DOHH2 (cell line): ENCODE measurements at regions not wholly inside any gene's neighbourhood (a gene's known extent, or its start where the extent isn't known, plus 50 kb on each side); places are given as distances from the start of the nearest gene placed in this dataset.

ENCODE experiments used
- H3F3A ChIP-seq: fragments of 200-600 bp; sonication (generic), shearing (Covaris generic); 2 replicates; pipeline ENCODE4 v1.6.0; 2016; ENCODE audit warnings: antibody characterized with exemption, mild to moderate bottlenecking; ENCODE audit not compliant: control insufficient read depth, insufficient read depth
- H3K27ac ChIP-seq: fragments of 200-600 bp; sonication (generic); 2 replicates; pipeline ENCODE4 v1.5.1; 2014; ENCODE audit warnings: low read depth, mild to moderate bottlenecking, low read length, moderate library complexity
- H3K27me3 ChIP-seq: fragments of 200-600 bp; sonication (generic); 2 replicates; pipeline ENCODE4 v1.6.1; 2014; ENCODE audit warnings: mild to moderate bottlenecking, low read length, mixed read lengths; ENCODE audit not compliant: control insufficient read depth
- H3K36me3 ChIP-seq: fragments of 200-600 bp; sonication (generic); 2 replicates; pipeline ENCODE4 v1.6.1; 2014; ENCODE audit warnings: mild to moderate bottlenecking, low read length, moderate library complexity, mixed read lengths; ENCODE audit not compliant: control insufficient read depth
- H3K4me1 ChIP-seq: fragments of 200-600 bp; sonication (generic); 2 replicates; pipeline ENCODE4 v1.6.1; 2014; ENCODE audit warnings: mild to moderate bottlenecking, low read length, mixed read lengths; ENCODE audit not compliant: control insufficient read depth
- H3K4me2 ChIP-seq: fragments of 200-600 bp; sonication (generic); 2 replicates; pipeline ENCODE4 v1.6.0; 2014; ENCODE audit warnings: mild to moderate bottlenecking, low read length, moderate library complexity
- H3K4me3 ChIP-seq: fragments of 200-600 bp; sonication (generic); 2 replicates; pipeline ENCODE4 v1.5.1; 2014; ENCODE audit warnings: mild to moderate bottlenecking, low read length, mixed read lengths
- H3K79me2 ChIP-seq: fragments of 200-600 bp; sonication (generic); 2 replicates; pipeline ENCODE4 v1.6.1; 2014; ENCODE audit warnings: mild to moderate bottlenecking, low read length, mixed read lengths; ENCODE audit not compliant: control insufficient read depth
- H3K9me2 ChIP-seq: fragments of 200-600 bp; sonication (generic); replicated peaks from 2 replicates; pipeline ENCODE4 v1.6.1; 2014; ENCODE audit warnings: mild to moderate bottlenecking, low read length, mixed read lengths; ENCODE audit not compliant: control insufficient read depth
- H3K9me3 ChIP-seq: fragments of 200-600 bp; sonication (generic); 2 replicates; pipeline ENCODE4 v1.6.1; 2014; ENCODE audit warnings: antibody characterized with exemption, low read length, mixed read lengths; ENCODE audit not compliant: control insufficient read depth, insufficient read depth
- H4K20me1 ChIP-seq: fragments of 200-600 bp; sonication (generic); 2 replicates; pipeline ENCODE4 v1.6.0; 2014; ENCODE audit warnings: low read depth, mild to moderate bottlenecking, antibody characterized with exemption, low read length, moderate library complexity; ENCODE audit not compliant: control insufficient read depth, insufficient read depth
- CTCF ChIP-seq: fragments of 200-600 bp; sonication (generic); IDR thresholded peaks from one replicate; pipeline ENCODE4 v1.5.1; 2014; ENCODE audit warnings: antibody characterized with exemption, mild to moderate bottlenecking, low read depth, low read length; ENCODE audit not compliant: poor library complexity, severe bottlenecking
- EZH2phosphoT487 ChIP-seq: fragments of 200-600 bp; sonication (generic); IDR thresholded peaks from 2 replicates; pipeline ENCODE4 v1.6.1; 2017; ENCODE audit warnings: borderline replicate concordance, mild to moderate bottlenecking, antibody characterized with exemption, low read length, moderate library complexity, mixed read lengths

- H3F3A ChIP-seq, result no peaks in the 10 kb centered on the region
- H3K9me2 ChIP-seq, result no peaks in the 10 kb centered on the region
- H3K79me2 ChIP-seq, result no peaks in the 10 kb centered on the region
- H3K4me1 ChIP-seq, result peaks cover 6% of the 10 kb centered on the region
- H3K36me3 ChIP-seq, result no peaks in the 10 kb centered on the region
- H3K27ac ChIP-seq, result no peak overlapping the region
- no peaks in the 10 kb centered on the region for H3K27me3 ChIP-seq
- H3K4me3 ChIP-seq, result no peak overlapping the region
- no peak overlapping the region for H3K4me2 ChIP-seq
- no peaks in the 10 kb centered on the region for H4K20me1 ChIP-seq
- TF ChIP-seq EZH2phosphoT487 (no peak), CTCF (no peak)
- H3K9me3 ChIP-seq, result no peaks in the 10 kb centered on the region
Observed at GRCh38 chr2:62334440-62335058, 138.6 kb downstream of the B3GNT2 start.

GRCh38 chr2:62334009-62334408 lies 138.1 kb downstream of the B3GNT2 start:
- H3K36me3 ChIP-seq, result no peaks in the 10 kb centered on the region
- no peak for TF ChIP-seq CTCF
- TF ChIP-seq EZH2phosphoT487, result no peak

GRCh38 chr2:62330959-62331358 lies 135.0 kb downstream of the B3GNT2 start:
- TF ChIP-seq EZH2phosphoT487, result no peak
- no peak for TF ChIP-seq CTCF
- no peaks in the 10 kb centered on the region for H4K20me1 ChIP-seq
- H3K27ac ChIP-seq, result no peak overlapping the region
- H3K9me3 ChIP-seq, result no peaks in the 10 kb centered on the region; the same call in 1 of the 2 replicates
- no peaks in the 10 kb centered on the region for H3K79me2 ChIP-seq
- no peak overlapping the region for H3K4me3 ChIP-seq
- no peaks in the 10 kb centered on the region for H3F3A ChIP-seq
- no peaks in the 10 kb centered on the region for H3K27me3 ChIP-seq
- H3K4me2 ChIP-seq, result no peak overlapping the region
- no peaks in the 10 kb centered on the region for H3K9me2 ChIP-seq
- H3K36me3 ChIP-seq, result no peaks in the 10 kb centered on the region
- H3K4me1 ChIP-seq, result peaks cover 6% of the 10 kb centered on the region

More at GRCh38 chr2:62334009-62334408, 138.1 kb downstream of the B3GNT2 start:
- H3K9me2 ChIP-seq, result no peaks in the 10 kb centered on the region
- no peak overlapping the region for H3K4me3 ChIP-seq
- H3K27me3 ChIP-seq, result no peaks in the 10 kb centered on the region
- no peak overlapping the region for H3K27ac ChIP-seq
- H3K9me3 ChIP-seq, result no peaks in the 10 kb centered on the region
- H4K20me1 ChIP-seq, result no peaks in the 10 kb centered on the region
- peaks cover 6% of the 10 kb centered on the region for H3K4me1 ChIP-seq
- no peaks in the 10 kb centered on the region for H3F3A ChIP-seq
- H3K4me2 ChIP-seq, result no peak overlapping the region
- H3K79me2 ChIP-seq, result no peaks in the 10 kb centered on the region
